Globus pallidus (tissue), 1 donor: ENCODE measurements at regions not wholly inside any gene's neighbourhood (a gene's known extent, or its start where the extent isn't known, plus 50 kb on each side); places are given as distances from the start of the nearest gene placed in this dataset.

Source experiments
- DNase-seq: peaks from one replicate; pipeline ENCODE4 v3.0.0-alpha.2; 2015; ENCODE audit warnings: low spot score

- no peak for DNase-seq
Observed at GRCh38 chr14:71287567-71287966, 380.3 kb downstream of the PCNX1 start.

- DNase-seq: no peak
Observed at GRCh38 chr14:71289536-71289935, 382.3 kb downstream of the PCNX1 start.

GRCh38 chr14:71290301-71290700 is 383.0 kb downstream of the PCNX1 start:
- DNase-seq: no peak

DNA sequence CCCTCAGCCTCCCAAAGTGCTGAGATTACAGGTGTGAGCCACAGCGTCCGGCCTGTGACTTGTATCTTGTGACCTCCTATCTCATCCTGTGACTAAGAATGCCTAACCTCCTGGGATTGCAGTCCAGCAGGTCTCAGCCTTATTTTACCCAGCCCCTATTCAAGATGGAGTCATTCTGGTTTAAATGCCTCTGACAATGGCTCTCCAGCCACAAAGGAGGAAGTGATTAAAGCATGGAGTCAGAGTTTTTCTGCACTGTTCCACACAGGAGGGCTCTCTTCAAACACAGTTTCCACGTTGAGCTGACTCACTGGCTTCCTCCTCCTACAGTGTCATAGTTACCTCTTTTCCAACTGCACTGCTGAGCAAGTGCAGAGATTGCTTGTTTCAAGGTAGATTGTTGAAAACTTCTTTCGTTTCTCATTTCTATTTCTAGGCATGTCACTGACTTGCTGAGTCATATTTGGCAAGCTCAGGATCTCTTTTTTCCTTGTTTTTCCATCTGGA is 383.8 kb downstream of the PCNX1 start:
- DNase-seq: peak; percentile 21

- no peak for DNase-seq
Observed at GRCh38 chr14:71296184-71296583, 388.9 kb downstream of the PCNX1 start.

GRCh38 chr14:71300566-71301330 is 393.5 kb downstream of the PCNX1 start:
- no peak for DNase-seq

GRCh38 chr14:71301611-71302010 is 394.4 kb downstream of the PCNX1 start:
- DNase-seq: no peak

DNA sequence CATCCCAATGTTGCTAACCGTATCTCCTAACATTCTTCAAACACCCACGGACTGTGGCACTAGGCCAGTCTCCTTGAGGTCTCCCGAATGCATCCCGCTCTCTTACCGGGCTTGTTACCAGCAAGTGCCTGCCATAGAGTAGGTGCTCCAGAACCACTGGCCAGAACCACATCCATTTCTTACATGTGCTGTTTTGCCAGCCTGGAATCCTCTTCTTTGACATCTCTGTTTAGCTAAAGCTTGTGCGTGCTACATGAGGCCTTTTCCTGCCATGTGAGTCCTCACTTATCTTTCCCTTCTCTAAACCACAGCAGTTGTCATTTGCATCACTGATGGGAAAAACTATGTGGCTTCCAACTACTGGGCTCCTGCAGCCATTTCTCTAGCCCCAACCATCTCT is 397.4 kb downstream of the PCNX1 start:
- DNase-seq: no peak

DNA sequence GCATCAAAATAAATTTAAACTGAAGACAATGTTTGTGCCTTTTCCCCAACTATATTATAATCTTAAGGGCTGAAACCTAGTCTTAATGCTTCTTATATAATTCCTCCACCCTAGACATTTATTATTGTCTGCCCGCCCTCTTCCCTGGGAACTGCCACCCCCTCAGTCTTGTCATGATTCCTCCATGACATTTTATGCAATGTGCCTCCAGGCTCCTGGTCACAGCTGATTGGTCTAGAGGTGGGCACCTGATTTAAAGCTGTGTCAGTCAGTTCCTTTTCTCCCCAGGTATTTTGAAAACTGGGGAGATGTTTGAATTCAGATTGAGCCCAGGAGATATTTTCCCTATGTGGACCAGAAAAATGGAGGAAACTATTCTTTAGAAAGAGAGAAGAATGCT is 401.4 kb downstream of the PCNX1 start:
- DNase-seq: no peak

DNA sequence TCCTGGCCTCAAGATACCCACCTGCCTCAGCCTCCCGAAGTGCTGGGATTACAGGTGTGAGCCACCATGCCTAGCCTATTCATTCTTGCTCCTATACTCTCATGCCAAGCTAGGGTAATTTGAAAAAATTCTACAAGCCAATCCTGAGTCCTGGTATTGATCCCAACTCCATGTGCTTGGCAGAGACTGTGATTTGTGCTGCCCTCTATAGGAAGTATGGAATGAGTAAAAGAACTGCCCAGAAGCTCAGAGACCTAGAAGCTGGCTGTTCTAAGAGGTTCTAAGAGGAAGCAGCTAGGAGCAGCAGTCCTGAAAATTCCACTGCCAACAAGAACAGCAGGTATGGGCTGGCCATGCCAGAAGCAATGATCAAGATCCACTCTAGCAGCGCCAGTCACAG is 402.5 kb downstream of the PCNX1 start:
- DNase-seq: no peak

GRCh38 chr14:71311061-71311460 is 403.8 kb downstream of the PCNX1 start:
- DNase-seq: no peak

DNA sequence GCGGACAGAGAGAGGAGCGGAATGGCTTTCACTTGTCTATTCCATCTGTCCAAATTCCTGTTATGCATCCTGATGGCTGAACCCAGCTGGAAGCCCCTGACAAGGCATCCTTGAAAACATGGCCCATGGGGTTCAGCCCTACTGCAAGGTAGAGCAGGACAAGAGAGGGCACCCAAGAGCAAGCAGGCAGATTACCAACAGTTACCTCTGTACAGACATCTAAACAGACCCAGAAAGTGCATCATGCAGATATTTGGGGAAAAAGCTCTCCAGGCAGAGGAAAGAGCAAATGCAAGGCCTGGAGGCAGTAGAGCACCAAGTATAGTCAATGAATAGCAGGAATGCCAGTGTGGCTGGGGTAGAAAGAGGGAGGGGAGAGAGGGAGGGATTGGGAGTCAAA is 407.5 kb downstream of the PCNX1 start:
- DNase-seq: no peak

- no peak for DNase-seq
Observed at GRCh38 chr14:71317385-71318096, 410.3 kb downstream of the PCNX1 start.

- no peak for DNase-seq
Observed at GRCh38 chr14:71318097-71318459, 410.8 kb downstream of the PCNX1 start.

- DNase-seq: no peak
Observed at GRCh38 chr14:71319666-71320065, 412.4 kb downstream of the PCNX1 start.

GRCh38 chr14:71320107-71320733 is 413.0 kb downstream of the PCNX1 start, which contains the start of gene SIPA1L1:
TSS of gene SIPA1L1 (plus strand) at chr14:71320476.
- peak; percentile 97 for DNase-seq

GRCh38 chr14:71320734-71321573 is 413.7 kb downstream of the PCNX1 start:
- peak; percentile 50 for DNase-seq

DNA sequence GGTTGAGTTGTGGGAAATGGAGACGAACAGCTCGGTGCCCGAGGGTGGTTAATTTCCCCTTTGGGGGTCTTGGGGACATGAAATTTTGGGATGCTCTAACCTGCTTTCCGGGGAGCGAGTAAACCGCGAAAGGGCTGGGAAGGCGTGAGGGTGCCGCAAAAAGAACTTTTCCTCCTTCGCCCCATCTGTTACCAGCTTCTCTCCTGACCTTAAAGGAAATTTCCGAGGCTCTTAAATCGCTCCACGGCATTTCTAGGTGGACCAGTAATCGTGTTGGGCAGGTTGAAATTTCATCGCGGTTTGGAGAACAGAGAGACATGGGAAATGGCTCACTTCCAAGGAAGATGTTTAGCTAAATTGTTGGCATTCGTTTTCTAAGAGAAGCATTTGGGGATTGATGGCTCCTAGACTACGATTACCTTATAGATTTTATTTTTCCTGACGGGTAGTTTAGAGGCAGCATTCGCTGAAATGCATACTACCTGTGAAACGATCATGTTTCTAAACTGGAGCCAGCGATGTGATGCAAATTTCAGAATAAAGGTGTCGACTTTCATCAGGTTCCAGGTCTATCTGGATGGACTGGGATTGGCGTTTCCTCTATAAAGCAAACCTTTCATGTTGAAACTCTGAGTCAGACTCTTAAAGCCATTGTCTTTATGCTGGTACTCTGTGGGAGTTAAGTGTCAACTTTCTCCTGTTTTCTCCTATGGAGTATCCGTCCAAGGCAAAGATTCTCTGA is 414.5 kb downstream of the PCNX1 start:
- DNase-seq: peak; percentile 39

GRCh38 chr14:71322655-71323250 is 415.5 kb downstream of the PCNX1 start:
- DNase-seq: peak; percentile 70

- no peak for DNase-seq
Observed at GRCh38 chr14:71324767-71325272, 417.6 kb downstream of the PCNX1 start.

GRCh38 chr14:71327691-71328090 is 420.4 kb downstream of the PCNX1 start:
- no peak for DNase-seq
